CD4-positive, CD25-positive, alpha-beta regulatory T cell (primary cell): ENCODE measurements at regions not wholly inside any gene's neighbourhood (a gene's known extent, or its start where the extent isn't known, plus 50 kb on each side); places are given as distances from the start of the nearest gene placed in this dataset.

Experiments used
- ATAC-seq, 2 donors: fragments of 150-1000 bp; cut with Tn5 transposase; one replicate each; pipeline ENCODE4 v1.10.0; 2021; ENCODE audit warnings: low read depth in 2 of 2, moderate number of reproducible peaks in 2 of 2, moderate library complexity in 1 of 2
- DNase-seq, 3 donors: peaks; one replicate each; pipeline versions ENCODE4 v3.0.0 to v3.0.0-alpha.2; 2012 to 2022; ENCODE audit warnings: mixed read lengths in 1 of 3
- H3K27ac ChIP-seq: one replicate; pipeline ENCODE4 v1.7.0; 2013; ENCODE audit warnings: mild to moderate bottlenecking, low read length; ENCODE audit not compliant: insufficient read depth, poor library complexity, severe bottlenecking
- H3K27me3 ChIP-seq: one replicate; pipeline ENCODE4 v1.7.0; 2013; ENCODE audit warnings: low read length; ENCODE audit not compliant: control insufficient read depth, insufficient read depth
- H3K36me3 ChIP-seq: one replicate; pipeline ENCODE4 v1.7.0; 2013; ENCODE audit warnings: mild to moderate bottlenecking, low read length, moderate library complexity; ENCODE audit not compliant: control insufficient read depth, insufficient read depth
- H3K4me1 ChIP-seq: 2 replicates; pipeline ENCODE4 v1.7.0; 2013; ENCODE audit warnings: mild to moderate bottlenecking, low read length; ENCODE audit not compliant: insufficient read depth, control insufficient read depth, poor library complexity, severe bottlenecking
- H3K4me3 ChIP-seq: one replicate; pipeline ENCODE4 v1.7.0; 2013; ENCODE audit warnings: low read depth, mild to moderate bottlenecking, low read length, moderate library complexity
- H3K9me3 ChIP-seq, 2 experiments: 1 replicate in 1 of 2; 2 replicates in 1 of 2; pipeline ENCODE4 v1.7.0; 2013; ENCODE audit warnings: low read length in 2 of 2, mild to moderate bottlenecking in 1 of 2, moderate library complexity in 1 of 2; ENCODE audit not compliant: control insufficient read depth in 2 of 2
- H3K27ac Mint-ChIP-seq, 3 donors: one replicate each; pipeline ENCODE4 v1.8.0; 2020 to 2022; ENCODE audit warnings: mild to moderate bottlenecking in 3 of 3, mixed read lengths in 3 of 3, moderate library complexity in 2 of 3
- H3K27me3 Mint-ChIP-seq: one replicate; pipeline ENCODE4 v1.8.0; 2022; ENCODE audit warnings: mild to moderate bottlenecking, mixed read lengths
- H3K36me3 Mint-ChIP-seq: one replicate; pipeline ENCODE4 v1.8.0; 2020; ENCODE audit warnings: mixed read lengths
- H3K4me1 Mint-ChIP-seq, 4 donors: one replicate each; pipeline ENCODE4 v1.8.0; 2020 to 2022; ENCODE audit warnings: mixed read lengths in 4 of 4, mild to moderate bottlenecking in 1 of 4
- H3K4me3 Mint-ChIP-seq, 4 donors: one replicate each; pipeline ENCODE4 v1.8.0; 2020 to 2022; ENCODE audit warnings: mild to moderate bottlenecking in 4 of 4, mixed read lengths in 4 of 4, moderate library complexity in 3 of 4
- H3K9me3 Mint-ChIP-seq, 7 donors: one replicate each; pipeline ENCODE4 v1.8.0; 2020 to 2022; ENCODE audit warnings: mixed read lengths in 7 of 7, mild to moderate bottlenecking in 3 of 7, moderate library complexity in 2 of 7

DNA sequence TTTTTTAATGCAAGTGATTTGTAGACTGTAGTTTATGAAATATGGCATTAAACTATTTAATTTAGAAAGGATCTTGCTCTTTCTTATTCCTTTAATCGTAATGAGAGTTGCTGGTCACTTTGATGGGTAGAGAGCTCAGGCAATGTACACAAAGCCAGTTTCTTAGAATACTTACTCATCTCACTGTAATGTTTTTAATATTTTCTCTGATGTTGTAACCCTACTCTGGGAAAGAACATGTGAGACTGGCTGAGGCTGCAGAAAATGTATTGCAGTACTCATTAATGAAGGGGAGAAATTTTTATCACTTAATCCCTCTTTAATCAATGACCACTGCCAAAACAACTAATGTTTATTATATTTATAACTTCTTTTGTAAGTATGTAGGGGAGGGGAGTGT, 479.4 kb upstream of the KCNMB2 start:
- H3K4me1 ChIP-seq = no peaks in the 10 kb centered on the region
- no peaks in the 10 kb centered on the region for H3K36me3 Mint-ChIP-seq
- no peaks in the 10 kb centered on the region for H3K36me3 ChIP-seq
- H3K27me3 Mint-ChIP-seq = no peaks in the 10 kb centered on the region
- no peaks in the 10 kb centered on the region for H3K9me3 ChIP-seq
- H3K4me3 ChIP-seq = no peak overlapping the region
- peaks cover 0 to 5% (median 0%) of the 10 kb centered on the region in 4 donors for H3K4me1 Mint-ChIP-seq
- H3K9me3 Mint-ChIP-seq = no peaks in the 10 kb centered on the region
- no peak overlapping the region for H3K27ac ChIP-seq
- H3K4me3 Mint-ChIP-seq = no peak overlapping the region
- ATAC-seq = no peak
- no peak overlapping the region for H3K27ac Mint-ChIP-seq
- no peaks in the 10 kb centered on the region for H3K27me3 ChIP-seq
- no peak for DNase-seq

DNA sequence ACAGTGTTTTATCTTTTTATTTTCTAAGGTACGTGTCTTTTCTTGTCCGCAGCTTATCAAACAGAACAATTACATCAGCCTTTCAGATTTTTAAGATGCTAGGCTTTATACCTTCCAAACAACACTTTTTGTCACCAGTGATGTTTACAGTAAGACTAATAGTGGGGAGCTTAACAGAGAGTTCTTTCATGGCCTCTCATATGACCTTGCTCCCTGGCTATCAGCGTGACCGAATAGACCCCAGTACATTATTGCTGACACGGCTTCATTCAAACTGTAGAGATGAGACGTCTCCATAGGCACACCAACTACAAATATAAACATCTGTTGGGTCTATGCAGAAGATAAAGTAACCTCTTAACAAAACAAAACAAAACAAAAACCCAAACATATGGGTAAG, 477.6 kb upstream of the KCNMB2 start:
- Mint-ChIP-seq H3K27me3 (no peaks in the 10 kb centered on the region), H3K9me3 (no peaks in the 10 kb centered on the region), H3K4me3 (no peak overlapping the region), H3K27ac (no peak overlapping the region), H3K4me1 (peaks cover 0 to 5% (median 0%) of the 10 kb centered on the region in 4 donors), H3K36me3 (no peaks in the 10 kb centered on the region)
- ATAC-seq (no peak), DNase-seq (no peak)
- H3K27ac ChIP-seq = no peak overlapping the region
- no peaks in the 10 kb centered on the region for H3K9me3 ChIP-seq
- H3K4me1 ChIP-seq = no peaks in the 10 kb centered on the region
- H3K4me3 ChIP-seq = no peak overlapping the region
- H3K27me3 ChIP-seq = no peaks in the 10 kb centered on the region
- H3K36me3 ChIP-seq = no peaks in the 10 kb centered on the region

DNA sequence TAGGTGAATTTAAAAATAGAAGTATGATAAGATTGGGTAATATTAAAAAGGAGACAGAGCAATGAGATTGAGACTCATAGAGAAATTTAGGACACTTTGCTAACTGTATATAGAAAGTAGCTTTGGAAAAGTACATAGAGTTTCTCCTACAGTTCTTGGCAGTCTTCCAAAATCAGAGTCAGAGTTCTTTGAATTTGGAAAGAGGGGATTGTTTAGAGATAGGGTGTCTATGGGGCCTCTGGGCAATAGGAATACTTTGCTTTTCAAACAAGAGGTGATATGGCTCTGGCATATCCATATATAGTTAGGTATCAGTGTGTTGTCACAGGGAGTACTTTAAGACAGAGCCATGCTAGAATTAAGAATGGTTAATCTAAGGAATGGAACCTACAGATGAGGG, 477.1 kb upstream of the KCNMB2 start:
- Histone ChIP-seq H3K27ac (no peak overlapping the region), H3K4me3 (no peak overlapping the region), H3K27me3 (no peaks in the 10 kb centered on the region), H3K4me1 (no peaks in the 10 kb centered on the region), H3K36me3 (no peaks in the 10 kb centered on the region), H3K9me3 (no peaks in the 10 kb centered on the region)
- Mint-ChIP-seq H3K27ac (no peak overlapping the region), H3K4me3 (no peak overlapping the region), H3K9me3 (no peaks in the 10 kb centered on the region), H3K36me3 (no peaks in the 10 kb centered on the region), H3K4me1 (peaks cover 0 to 5% (median 0%) of the 10 kb centered on the region in 4 donors), H3K27me3 (no peaks in the 10 kb centered on the region)
- ATAC-seq (no peak), DNase-seq (no peak)

DNA sequence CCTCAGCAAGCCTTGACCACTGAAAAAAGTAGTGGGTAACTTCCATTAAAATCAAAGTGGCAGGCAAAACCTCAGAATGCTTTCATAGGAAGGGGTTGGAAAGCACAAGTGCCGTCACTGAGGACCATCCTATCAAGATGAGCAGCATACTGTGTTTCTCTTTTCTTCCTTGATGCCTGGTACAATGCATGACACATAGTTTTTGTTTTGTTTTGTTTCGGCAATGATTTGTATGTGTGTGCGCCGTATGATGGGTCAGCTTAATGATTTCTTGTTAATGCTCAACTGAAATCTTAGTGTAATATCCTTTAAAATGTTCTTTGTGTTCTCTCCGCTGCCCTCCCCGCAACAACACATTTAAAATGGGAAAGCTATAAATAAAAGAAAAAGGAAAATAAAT, 476.4 kb upstream of the KCNMB2 start:
- H3K4me3 ChIP-seq = no peak overlapping the region
- no peaks in the 10 kb centered on the region for H3K36me3 ChIP-seq
- ATAC-seq = no peak
- Mint-ChIP-seq H3K4me1 (no peaks in the 10 kb centered on the region), H3K4me3 (no peak overlapping the region), H3K9me3 (peaks cover 0 to under 1% (median 0%) of the 10 kb centered on the region in 7 donors), H3K36me3 (no peaks in the 10 kb centered on the region), H3K27ac (no peak overlapping the region), H3K27me3 (no peaks in the 10 kb centered on the region)
- H3K27ac ChIP-seq = no peak overlapping the region
- H3K4me1 ChIP-seq = no peaks in the 10 kb centered on the region
- no peaks in the 10 kb centered on the region for H3K27me3 ChIP-seq
- no peak for DNase-seq
- no peaks in the 10 kb centered on the region for H3K9me3 ChIP-seq

DNA sequence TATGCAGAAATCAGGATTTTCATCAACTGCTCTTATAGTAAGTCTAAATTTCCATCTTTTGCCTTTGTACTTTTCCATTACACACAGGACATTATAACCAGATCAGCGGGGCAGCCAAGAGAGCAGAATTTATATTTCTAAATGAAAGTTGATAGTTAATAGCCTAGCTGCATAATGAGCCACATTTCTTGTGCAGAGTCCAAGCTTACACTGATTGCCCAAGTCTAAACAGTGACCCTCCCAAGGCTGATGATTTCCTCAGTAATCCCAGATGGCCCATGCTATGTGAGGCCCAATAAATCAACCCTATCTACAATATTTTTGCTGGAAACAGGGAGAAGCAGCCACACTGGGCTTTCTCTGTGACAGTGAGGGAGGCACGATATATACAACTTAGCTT, 475.8 kb upstream of the KCNMB2 start:
- H3K36me3 ChIP-seq = no peaks in the 10 kb centered on the region
- H3K4me1 ChIP-seq = no peaks in the 10 kb centered on the region
- DNase-seq (no peak), ATAC-seq (no peak)
- no peak overlapping the region for H3K4me3 ChIP-seq
- Mint-ChIP-seq H3K9me3 (peaks cover 0 to 1% (median 0%) of the 10 kb centered on the region in 7 donors), H3K36me3 (no peaks in the 10 kb centered on the region), H3K4me3 (no peak overlapping the region), H3K27ac (no peak overlapping the region), H3K4me1 (no peaks in the 10 kb centered on the region), H3K27me3 (no peaks in the 10 kb centered on the region)
- no peaks in the 10 kb centered on the region for H3K9me3 ChIP-seq
- no peaks in the 10 kb centered on the region for H3K27me3 ChIP-seq
- H3K27ac ChIP-seq = no peak overlapping the region

DNA sequence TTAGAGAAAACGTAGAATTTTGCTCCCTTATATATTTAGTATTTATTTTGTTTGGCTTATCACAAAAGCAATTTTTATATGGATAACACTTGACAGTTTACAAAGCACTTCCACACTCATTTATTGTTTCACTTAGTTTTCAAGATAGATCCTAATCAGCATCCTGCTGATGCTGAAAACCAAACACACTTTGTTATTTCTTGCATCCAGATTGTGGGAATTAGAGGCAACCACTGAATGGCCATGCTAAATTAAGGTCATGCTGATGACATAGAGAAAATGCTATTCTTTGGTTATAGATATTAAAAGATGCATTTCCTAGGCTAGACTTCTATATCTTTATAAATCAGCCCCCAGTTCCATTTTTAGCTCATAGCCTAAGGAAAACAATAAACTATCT, 474.1 kb upstream of the KCNMB2 start:
- Histone ChIP-seq H3K4me1 (no peaks in the 10 kb centered on the region), H3K27ac (no peak overlapping the region), H3K4me3 (no peak overlapping the region), H3K9me3 (no peaks in the 10 kb centered on the region), H3K27me3 (no peaks in the 10 kb centered on the region), H3K36me3 (no peaks in the 10 kb centered on the region)
- ATAC-seq (no peak), DNase-seq (no peak)
- Mint-ChIP-seq H3K4me1 (no peaks in the 10 kb centered on the region), H3K27ac (no peak overlapping the region), H3K27me3 (no peaks in the 10 kb centered on the region), H3K9me3 (peaks cover 0 to 1% (median 0%) of the 10 kb centered on the region in 7 donors), H3K4me3 (no peak overlapping the region), H3K36me3 (no peaks in the 10 kb centered on the region)

DNA sequence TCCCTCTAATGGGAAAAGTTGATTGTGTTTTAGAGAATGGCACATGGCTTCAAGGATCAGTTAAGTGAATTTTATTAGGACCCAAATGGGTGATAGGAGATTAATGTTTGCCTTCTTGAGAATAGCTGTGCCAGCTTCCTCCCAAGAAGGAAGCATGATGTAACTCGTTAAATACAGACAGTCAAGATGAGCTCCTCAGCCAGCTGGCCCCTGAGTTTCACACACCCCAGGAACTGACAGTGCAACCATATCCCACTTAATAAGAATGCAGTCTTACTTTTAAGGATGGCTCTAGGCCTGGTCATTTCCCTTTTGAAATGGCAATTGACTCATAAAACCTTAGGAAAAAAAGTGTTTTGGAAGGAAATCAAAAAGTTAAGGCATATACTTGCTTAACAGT, 472.8 kb upstream of the KCNMB2 start:
- Mint-ChIP-seq H3K4me3 (no peak overlapping the region), H3K27me3 (no peaks in the 10 kb centered on the region), H3K9me3 (peaks cover 0 to 1% (median 0%) of the 10 kb centered on the region in 7 donors), H3K27ac (no peak overlapping the region), H3K36me3 (no peaks in the 10 kb centered on the region), H3K4me1 (no peaks in the 10 kb centered on the region)
- ATAC-seq (no peak), DNase-seq (no peak)
- Histone ChIP-seq H3K9me3 (no peaks in the 10 kb centered on the region), H3K4me1 (no peaks in the 10 kb centered on the region), H3K4me3 (no peak overlapping the region), H3K36me3 (no peaks in the 10 kb centered on the region), H3K27ac (no peak overlapping the region), H3K27me3 (no peaks in the 10 kb centered on the region)

DNA sequence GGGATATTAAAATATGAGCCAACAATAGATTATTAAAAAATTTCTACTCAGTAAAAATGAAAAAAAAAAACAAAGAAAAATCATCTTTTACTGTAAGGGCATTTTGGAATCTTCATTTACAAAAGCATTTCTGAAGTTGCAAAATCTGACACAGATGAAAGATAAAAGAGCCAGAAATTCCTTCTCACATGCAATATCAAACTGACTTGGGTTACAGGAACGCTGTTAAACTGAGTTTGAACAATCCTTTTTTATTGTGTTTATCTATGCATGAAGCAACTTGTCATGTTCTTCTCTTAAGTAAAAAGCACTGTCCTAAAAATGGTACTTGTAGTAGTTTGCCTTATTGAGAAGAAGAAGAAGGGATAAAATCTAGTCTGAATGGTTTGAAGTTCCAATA, 468.5 kb upstream of the KCNMB2 start:
- H3K9me3 ChIP-seq = no peaks in the 10 kb centered on the region
- H3K36me3 ChIP-seq = no peaks in the 10 kb centered on the region
- no peak overlapping the region for H3K4me3 Mint-ChIP-seq
- no peak overlapping the region for H3K27ac Mint-ChIP-seq
- DNase-seq (no peak), ATAC-seq (no peak)
- no peaks in the 10 kb centered on the region for H3K27me3 Mint-ChIP-seq
- no peaks in the 10 kb centered on the region for H3K36me3 Mint-ChIP-seq
- H3K27me3 ChIP-seq = no peaks in the 10 kb centered on the region
- H3K4me3 ChIP-seq = no peak overlapping the region
- H3K9me3 Mint-ChIP-seq = peaks cover 0 to 1% (median 0%) of the 10 kb centered on the region in 7 donors
- H3K27ac ChIP-seq = no peak overlapping the region
- no peaks in the 10 kb centered on the region for H3K4me1 Mint-ChIP-seq
- no peaks in the 10 kb centered on the region for H3K4me1 ChIP-seq
